ENCODE measurements at regions not wholly inside any gene's neighbourhood (a gene's known extent, or its start where the extent isn't known, plus 50 kb on each side); places are given as distances from the start of the nearest gene placed in this dataset.
"Not testable (repeated sequence)": the region's sequence is repeated elsewhere in the genome, so short reads cannot be mapped to it uniquely, and the experiment has no call there.

GRCh38 chr6:145562771-145563615, 172.3 kb downstream of the EPM2A start:
- TF ChIP-seq CTCF (IDR thresholded peaks at IDR 0.05; ENCODE audit: low read depth, low read length) = no peak
- DNase-seq = no peak
- Histone ChIP-seq H3K9me3 (ENCODE audit: severe bottlenecking) (no peaks in the 10 kb centered on the region), H3K36me3 (no peaks in the 10 kb centered on the region), H3K27me3 (ENCODE audit: insufficient read depth, low read depth, severe bottlenecking) (no peaks in the 10 kb centered on the region), H3K4me3 (ENCODE audit: low read depth, low read length) (no peak overlapping the region), H3K27ac (no peak overlapping the region)

DNA sequence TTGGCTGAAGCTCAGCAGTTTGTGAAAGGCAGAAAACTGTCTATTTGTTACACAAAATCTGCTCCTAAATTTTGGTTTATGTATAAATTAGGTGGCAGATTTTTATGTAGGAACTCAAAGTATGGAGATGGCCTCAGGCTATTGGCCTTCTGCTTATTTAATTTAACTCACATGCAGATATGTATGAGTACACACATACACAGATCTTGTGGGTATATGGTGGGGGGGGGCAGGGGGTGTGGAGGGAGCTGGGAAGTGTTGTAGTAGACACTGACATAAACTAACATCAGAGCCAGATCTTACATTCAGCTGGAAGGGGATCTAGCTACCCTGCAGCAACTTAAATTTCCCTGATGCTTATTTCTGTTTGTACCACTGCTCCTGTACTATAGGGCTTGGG, 170.8 kb downstream of the EPM2A start:
- H3K36me3 ChIP-seq = no peaks in the 10 kb centered on the region
- no peak for TF ChIP-seq CTCF (IDR thresholded peaks at IDR 0.05; ENCODE audit: low read depth, low read length)
- no peaks in the 10 kb centered on the region for H3K9me3 ChIP-seq (ENCODE audit: severe bottlenecking)
- H3K27ac ChIP-seq = no peak overlapping the region
- H3K4me3 ChIP-seq (ENCODE audit: low read depth, low read length) = no peak overlapping the region
- H3K27me3 ChIP-seq (ENCODE audit: insufficient read depth, low read depth, severe bottlenecking) = no peaks in the 10 kb centered on the region
- DNase-seq = no peak

GRCh38 chr6:145567684-145568252, 167.6 kb downstream of the EPM2A start:
- Histone ChIP-seq H3K36me3 (no peaks in the 10 kb centered on the region), H3K27me3 (ENCODE audit: insufficient read depth, low read depth, severe bottlenecking) (no peaks in the 10 kb centered on the region), H3K27ac (no peak overlapping the region), H3K9me3 (ENCODE audit: severe bottlenecking) (no peaks in the 10 kb centered on the region), H3K4me3 (ENCODE audit: low read depth, low read length) (no peak overlapping the region)
- no peak for TF ChIP-seq CTCF (IDR thresholded peaks at IDR 0.05; ENCODE audit: low read depth, low read length)
- no peak for DNase-seq

DNA sequence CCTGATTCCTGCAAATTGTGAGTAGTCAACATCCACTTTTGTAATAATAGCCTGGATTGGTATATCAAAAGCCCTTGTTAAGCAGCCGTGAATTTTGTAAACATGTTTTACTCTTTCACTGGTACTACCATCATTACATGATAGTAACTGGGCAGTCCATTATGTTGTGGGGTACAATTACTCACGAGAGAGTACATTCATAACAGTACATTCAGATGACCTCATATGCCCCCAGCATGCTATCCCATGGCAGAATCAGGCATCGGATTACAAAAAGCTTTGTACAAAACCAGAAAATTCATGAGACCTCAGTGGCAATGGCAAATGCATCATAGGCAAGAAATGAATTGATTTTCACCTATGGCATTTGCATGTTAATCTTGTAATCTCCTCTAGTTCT, 166.2 kb downstream of the EPM2A start:
- no peak for TF ChIP-seq CTCF (IDR thresholded peaks at IDR 0.05; ENCODE audit: low read depth, low read length)
- no peak for DNase-seq
- no peaks in the 10 kb centered on the region for H3K36me3 ChIP-seq
- no peak overlapping the region for H3K4me3 ChIP-seq (ENCODE audit: low read depth, low read length)
- peaks cover 1% of the 10 kb centered on the region for H3K9me3 ChIP-seq (ENCODE audit: severe bottlenecking)
- no peaks in the 10 kb centered on the region for H3K27me3 ChIP-seq (ENCODE audit: insufficient read depth, low read depth, severe bottlenecking)
- H3K27ac ChIP-seq = no peak overlapping the region

- H3K27ac ChIP-seq; DNase-seq; H3K9me3 ChIP-seq (ENCODE audit: severe bottlenecking); H3K36me3 ChIP-seq; H3K27me3 ChIP-seq (ENCODE audit: insufficient read depth, low read depth, severe bottlenecking); H3K4me3 ChIP-seq (ENCODE audit: low read depth, low read length): not testable (repeated sequence)
Measured at GRCh38 chr6:145570336-145570735, 165.0 kb downstream of the EPM2A start.

GRCh38 chr6:145574269-145574668, 161.1 kb downstream of the EPM2A start:
- not testable (repeated sequence) for DNase-seq; H3K4me3 ChIP-seq (ENCODE audit: low read depth, low read length); H3K9me3 ChIP-seq (ENCODE audit: severe bottlenecking); H3K36me3 ChIP-seq; H3K27ac ChIP-seq; H3K27me3 ChIP-seq (ENCODE audit: insufficient read depth, low read depth, severe bottlenecking)

All from WERI-Rb-1 (cell line).